Activated CD4-positive, alpha-beta T cell treated with anti-CD3 and anti-CD28 coated beads, Interleukin-2, amount 50 U/mL, for 1 hour (primary cell): ENCODE measurements at regions not wholly inside any gene's neighbourhood (a gene's known extent, or its start where the extent isn't known, plus 50 kb on each side); places are given as distances from the start of the nearest gene placed in this dataset.
"Not testable (repeated sequence)": the region's sequence is repeated elsewhere in the genome, so short reads cannot be mapped to it uniquely, and the experiment has no call there.

Source experiments
- DNase-seq: peaks from one replicate; pipeline ENCODE4 v3.0.0-alpha.2; 2020

DNA sequence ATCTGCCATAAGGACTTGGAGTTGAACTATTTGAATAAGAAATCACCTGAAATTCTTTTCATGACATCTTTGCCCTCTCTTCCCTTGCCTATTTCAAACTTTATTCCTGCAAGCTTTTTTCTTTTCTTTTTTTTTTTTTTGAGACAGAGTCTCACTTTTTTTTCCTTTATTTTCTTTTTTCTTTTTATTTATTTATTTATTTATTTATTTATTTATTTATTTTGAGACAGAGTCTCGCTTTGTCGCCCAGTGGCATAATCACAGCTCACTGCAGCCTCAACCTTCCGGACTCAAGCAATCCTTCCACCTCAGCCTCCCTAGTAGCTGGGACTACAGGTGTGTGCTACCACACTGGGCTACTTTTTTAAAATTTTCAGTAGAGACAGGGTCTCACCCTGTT lies 369.3 kb upstream of the ATP11B start:
- DNase-seq = no peak

DNA sequence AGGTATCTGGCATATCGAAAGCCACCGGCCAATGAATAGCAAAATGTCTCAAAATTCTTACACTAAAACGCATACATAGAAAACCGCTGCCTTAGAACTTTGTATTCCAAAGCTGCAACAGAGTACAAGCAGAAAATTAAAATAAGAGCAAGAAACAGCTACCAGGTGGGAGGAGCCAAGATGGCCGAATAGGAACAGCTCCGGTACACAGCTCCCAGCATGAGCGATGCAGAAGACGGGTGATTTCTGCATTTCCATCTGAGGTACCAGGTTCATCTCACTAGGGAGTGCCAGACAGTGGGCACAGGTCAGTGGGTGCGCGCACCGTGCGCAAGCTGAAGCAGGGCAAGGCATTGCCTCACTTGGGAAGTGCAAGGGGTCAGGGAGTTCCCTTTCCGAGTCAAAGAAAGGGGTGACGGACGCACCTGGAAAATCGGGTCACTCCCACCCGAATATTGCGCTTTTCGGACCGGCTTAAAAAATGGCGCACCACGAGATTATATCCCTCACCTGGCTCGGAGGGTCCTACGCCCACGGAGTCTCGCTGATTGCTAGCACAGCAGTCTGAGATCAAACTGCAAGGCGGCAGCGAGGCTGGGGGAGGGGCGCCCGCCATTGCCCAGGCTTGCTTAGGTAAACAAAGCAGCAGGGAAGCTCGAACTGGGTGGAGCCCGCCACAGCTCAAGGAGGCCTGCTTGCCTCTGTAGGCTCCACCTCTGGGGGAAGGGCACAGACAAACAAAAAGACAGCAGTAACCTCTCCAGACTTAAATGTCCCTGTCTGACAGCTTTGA lies 367.2 kb upstream of the ATP11B start:
- not testable (repeated sequence) for DNase-seq

- DNase-seq = not testable (repeated sequence)
Observed at GRCh38 chr3:182431972-182432371, 361.3 kb upstream of the ATP11B start.

- DNase-seq = no peak
Observed at GRCh38 chr3:182435860-182436259, 357.4 kb upstream of the ATP11B start.

- no peak for DNase-seq
Observed at GRCh38 chr3:182436547-182436946, 356.8 kb upstream of the ATP11B start.

DNA sequence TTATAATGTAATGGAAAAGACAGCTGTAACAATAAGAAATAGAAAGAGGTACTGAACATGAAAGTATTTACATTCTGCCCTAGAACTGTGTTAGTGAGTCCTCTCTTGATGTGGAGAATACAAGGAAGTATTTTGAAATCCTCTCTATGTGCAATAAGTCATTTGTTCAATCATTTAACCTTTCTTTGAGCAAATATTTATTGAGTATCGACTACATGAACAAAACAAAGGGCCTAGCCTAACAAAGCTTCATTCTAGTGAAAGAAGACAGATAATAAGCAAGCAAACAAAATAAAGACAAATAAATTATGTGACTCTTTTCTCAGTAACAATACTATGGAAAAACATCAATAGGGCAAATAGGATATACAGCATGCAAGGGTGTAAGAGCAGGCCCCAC lies 354.9 kb upstream of the ATP11B start:
- DNase-seq = no peak

DNA sequence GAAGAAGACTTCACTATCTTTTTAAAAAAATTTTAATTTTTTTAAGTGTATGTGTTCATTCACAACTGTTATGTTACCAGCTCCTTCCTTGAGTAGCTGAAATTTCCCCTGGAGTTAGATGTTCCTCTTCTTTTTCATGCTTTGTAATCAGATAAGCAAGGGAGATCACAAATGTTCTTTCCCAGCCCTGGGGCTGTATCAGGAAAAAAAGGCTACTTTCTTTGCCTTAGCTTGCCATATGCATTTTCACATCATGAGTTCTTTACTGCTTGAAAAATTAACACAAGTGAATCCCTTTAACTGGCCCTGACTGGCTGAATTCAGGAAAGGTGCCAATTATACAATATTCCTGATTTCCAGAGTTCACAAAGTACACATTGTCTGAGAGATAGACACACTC lies 353.2 kb upstream of the ATP11B start:
- DNase-seq = no peak

DNA sequence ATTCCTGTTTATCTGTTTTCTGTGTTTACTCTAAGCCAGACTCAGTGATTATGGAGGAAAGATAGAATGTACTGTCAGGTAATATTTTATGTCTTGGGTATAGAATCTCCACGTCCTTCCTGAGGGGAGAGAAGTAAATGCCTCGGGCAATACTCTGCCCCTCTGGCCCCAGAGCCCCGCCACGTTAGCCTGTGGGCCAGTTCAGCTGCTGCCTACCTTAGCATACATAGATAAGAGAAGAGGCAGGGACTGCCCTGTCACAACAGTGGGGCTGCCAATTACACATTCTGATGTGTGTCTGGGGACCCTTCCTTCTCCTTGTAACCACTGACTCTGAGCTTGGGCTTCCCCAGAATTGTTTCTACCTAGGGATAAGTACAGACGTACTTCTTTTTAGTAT lies 347.7 kb upstream of the ATP11B start:
- DNase-seq = no peak

- no peak for DNase-seq
Observed at GRCh38 chr3:182450942-182451787, 342.1 kb upstream of the ATP11B start.

- no peak for DNase-seq
Observed at GRCh38 chr3:182451871-182452270, 341.4 kb upstream of the ATP11B start.

DNA sequence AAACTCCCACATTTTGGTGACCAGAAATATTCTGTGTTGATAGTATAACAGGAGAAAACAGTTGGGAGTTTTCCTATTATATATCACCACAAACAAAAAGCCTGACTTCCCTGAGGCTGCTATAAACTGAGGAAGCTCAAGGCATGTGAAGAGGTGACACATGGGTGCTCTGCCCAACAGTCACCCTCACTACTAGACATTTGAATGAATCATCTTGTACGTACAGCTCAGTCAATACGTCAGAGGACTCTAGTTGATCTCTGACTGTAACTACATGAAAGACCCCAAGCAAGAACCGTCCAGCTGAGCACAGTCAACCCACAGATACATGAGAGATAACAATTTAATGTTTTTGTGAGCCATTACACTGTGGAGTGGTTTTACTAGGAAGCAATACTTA lies 338.3 kb upstream of the ATP11B start:
- no peak for DNase-seq

DNA sequence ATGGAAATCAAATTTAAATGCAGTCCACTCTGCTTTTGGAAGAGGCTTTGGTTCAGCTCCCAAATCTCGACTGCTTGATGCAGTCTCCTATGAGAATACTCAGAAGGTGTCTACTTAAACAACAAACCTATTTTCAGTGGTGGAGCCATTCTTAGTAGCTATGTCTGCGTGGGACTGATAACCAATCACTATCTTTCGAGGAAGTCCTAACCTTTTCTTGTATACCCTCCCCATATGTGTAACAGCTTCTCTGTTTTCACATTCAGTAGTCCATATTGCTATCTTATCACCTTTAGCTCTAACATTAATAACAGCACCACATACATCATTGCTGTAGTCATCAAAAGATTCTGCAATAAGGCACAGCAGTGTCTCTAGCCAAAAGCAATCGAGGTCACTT lies 333.0 kb upstream of the ATP11B start:
- DNase-seq = no peak

DNA sequence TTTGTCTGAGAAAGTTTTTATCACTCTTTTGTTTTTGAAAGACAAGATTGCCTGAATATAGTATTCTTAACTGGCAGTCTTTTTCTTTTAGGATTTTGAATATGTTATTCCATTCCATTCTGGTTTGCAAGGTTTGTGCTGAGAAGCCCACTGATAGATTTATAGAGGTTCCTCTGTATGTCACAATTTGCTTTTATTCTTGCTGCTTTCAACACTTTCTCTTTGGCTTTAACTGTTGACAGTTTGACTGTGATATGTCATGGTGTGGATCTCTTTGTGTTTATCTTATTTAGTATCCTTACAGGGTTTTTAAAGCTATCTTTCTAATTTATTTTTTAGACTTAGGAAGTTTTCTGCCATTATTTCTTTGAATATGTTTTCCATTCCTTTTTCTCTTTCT lies 331.2 kb upstream of the ATP11B start:
- DNase-seq = no peak

DNA sequence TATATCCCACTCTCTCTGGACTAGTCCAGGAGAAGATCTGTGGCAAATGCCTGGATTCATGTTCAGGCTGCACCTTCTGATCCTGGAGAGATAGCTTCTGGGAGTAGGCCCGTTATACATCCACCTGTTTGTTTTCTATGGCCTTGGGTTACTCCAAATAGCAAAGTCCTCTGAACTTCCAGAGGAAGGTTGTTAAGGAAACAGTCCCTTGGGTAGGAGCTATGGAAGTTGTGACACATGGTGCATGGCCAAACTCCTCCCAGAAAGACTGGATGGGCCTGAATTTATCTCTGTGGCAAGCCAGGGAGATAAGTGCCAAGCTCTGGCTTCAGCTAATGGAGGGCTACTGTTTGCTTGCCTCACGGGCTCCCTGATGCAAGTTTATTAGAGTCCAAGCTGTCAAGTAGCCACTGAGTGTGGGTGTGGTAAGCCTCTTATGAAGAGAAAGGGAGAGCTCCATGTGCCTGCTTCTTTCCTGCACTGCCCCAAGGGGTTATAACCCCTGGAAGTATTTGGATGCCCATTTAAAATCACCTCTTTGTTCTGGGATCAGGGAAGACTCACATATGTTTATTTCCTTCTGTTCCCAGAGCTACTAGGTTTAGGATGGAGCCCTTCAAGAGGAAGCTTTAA lies 328.7 kb upstream of the ATP11B start:
- DNase-seq = no peak

- DNase-seq = no peak
Observed at GRCh38 chr3:182465301-182466185, 327.8 kb upstream of the ATP11B start.

DNA sequence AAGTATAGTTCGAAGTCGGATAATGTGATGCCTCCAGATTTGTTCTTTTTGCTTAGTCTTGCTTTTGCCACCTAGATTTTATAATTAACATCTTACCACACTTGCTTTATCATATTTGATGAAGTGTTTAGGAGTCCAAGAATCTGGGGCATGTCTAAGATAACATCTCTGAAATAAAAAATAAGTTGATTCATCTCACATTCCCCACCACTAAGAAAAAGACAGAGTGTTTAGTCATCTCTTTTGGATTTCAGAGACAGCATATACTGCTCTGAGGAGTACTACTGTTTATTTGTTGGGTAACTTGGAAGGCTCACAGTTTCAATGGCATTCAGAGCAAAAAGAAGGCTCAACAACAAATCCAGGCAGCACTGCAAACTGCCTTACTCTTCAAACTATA lies 324.2 kb upstream of the ATP11B start:
- DNase-seq = no peak

- no peak for DNase-seq
Observed at GRCh38 chr3:182470187-182470586, 323.1 kb upstream of the ATP11B start.

DNA sequence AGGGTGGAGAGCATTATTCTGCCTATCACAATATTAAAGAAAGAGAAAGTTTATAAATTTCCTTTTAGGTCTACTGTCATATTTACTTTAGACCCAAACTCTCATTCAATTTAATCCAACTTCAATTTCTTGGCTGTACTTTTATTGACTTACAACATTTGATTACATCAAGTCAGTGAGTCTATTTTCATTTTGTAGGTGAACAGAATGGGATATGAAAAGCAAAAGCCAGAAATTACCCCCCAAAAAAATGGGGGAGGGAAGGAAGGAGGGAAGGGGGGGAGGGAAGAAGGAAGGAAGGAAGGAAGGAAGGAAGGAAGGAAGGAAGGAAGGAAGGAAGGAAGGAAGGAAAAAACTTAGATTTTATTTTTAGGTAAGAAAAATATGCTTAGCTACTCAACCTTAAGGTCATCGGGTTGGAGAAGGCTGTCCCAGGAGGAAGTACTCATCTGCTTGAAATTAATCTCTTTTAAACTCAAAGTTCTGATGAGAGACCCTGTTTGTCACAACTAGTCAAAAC lies 320.1 kb upstream of the ATP11B start:
- DNase-seq = no peak

- no peak for DNase-seq
Observed at GRCh38 chr3:182478369-182478768, 314.9 kb upstream of the ATP11B start.

DNA sequence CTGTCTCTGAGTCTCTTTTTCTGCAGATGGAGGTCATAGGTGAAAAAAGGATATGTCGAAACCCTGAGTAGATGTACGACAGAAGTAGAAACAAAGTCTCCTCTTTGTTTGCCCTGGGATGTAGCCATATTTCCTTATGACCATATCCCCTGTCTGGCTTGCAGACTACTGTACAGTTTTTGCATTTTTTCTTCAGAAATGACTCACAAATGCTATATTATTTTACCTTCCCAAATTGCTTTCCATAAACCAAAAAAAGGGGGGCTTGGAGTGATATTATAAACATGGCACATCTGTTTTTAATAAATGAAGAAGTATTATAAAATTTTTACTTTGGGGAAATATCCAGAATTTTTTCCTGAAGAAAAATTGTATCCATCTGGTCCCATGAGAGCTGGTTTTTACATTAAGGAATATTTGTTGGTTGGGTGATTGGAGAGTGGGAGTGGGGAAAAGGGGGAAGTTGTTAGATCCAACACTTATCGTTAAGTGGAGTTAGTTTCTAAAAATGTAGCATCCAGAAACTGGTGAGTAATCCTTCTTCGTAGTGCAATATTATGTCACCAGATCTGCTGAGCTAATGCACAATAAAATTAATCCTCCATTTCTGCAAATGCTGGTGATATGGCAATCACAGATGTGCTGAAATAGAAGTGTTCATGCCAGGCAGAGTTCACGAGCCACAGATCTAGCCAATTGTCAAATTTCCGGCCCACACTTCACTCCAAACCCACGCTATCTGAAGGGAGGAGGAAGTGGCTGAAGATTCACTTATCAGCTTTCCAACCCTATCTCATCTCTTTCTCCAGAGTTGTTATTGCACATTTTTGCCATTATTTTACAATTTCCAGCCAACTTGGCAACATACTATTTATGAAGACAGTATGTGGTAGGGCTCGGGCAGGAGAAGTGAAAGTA lies 313.6 kb upstream of the ATP11B start:
- no peak for DNase-seq

GRCh38 chr3:182482705-182483104 lies 310.6 kb upstream of the ATP11B start:
- no peak for DNase-seq
